Body of pancreas (tissue), 4 donors: ENCODE measurements at regions not wholly inside any gene's neighbourhood (a gene's known extent, or its start where the extent isn't known, plus 50 kb on each side); places are given as distances from the start of the nearest gene placed in this dataset.
"Not testable (repeated sequence)": the region's sequence is repeated elsewhere in the genome, so short reads cannot be mapped to it uniquely, and the experiment has no call there.

Source experiments
- ATAC-seq: fragments of 150-250 bp; one replicate; pipeline ENCODE4 v1.9.1; 2016
- DNase-seq, 4 donors: peaks; one replicate each; pipeline ENCODE4 v3.0.0-alpha.2; 2019
- H3K27ac ChIP-seq, 4 donors: fragments of 200-600 bp; sonication (generic); 1 replicate in 3 of 4; 2 replicates in 1 of 4; pipeline versions ENCODE4 v1.5.1 to v1.6.1; 2016 to 2019; ENCODE audit warnings: mild to moderate bottlenecking in 1 of 4, mixed read lengths in 1 of 4, moderate library complexity in 1 of 4
- H3K27me3 ChIP-seq, 2 donors: fragments of 200-600 bp; sonication (generic); one replicate each; pipeline ENCODE4 v1.6.0; 2016; ENCODE audit warnings: mild to moderate bottlenecking in 1 of 2
- H3K36me3 ChIP-seq, 2 donors: fragments of 200-600 bp; sonication (generic); replicated peaks in 1 of 2; 2 replicates each; pipeline ENCODE4 v1.5.1; 2016; ENCODE audit warnings: low read depth in 2 of 2; ENCODE audit not compliant: insufficient read depth in 1 of 2
- H3K4me1 ChIP-seq: fragments of 200-600 bp; sonication (generic); one replicate; pipeline ENCODE4 v1.6.0; 2016
- H3K4me3 ChIP-seq, 2 donors: fragments of 200-600 bp; sonication (generic); 1 replicate in 1 of 2; 2 replicates in 1 of 2; pipeline ENCODE4 v1.5.1; 2016 to 2019
- H3K9me3 ChIP-seq, 3 donors: fragments of 200-600 bp; sonication (generic); 1 replicate in 2 of 3; 2 replicates in 1 of 3; pipeline ENCODE4 v1.5.1; 2016
- POLR2A ChIP-seq, 3 donors: fragments of 450-650 bp; IDR thresholded peaks; one replicate each; pipeline ENCODE4 v1.6.1; 2016; ENCODE audit warnings: antibody characterized with exemption in 3 of 3, mild to moderate bottlenecking in 2 of 3
- WGBS, 2 donors: methylation state at CpG; one replicate each; pipeline ENCODE4 v1.1.5; 2017; 5-methylcytosine and 5-hydroxymethylcytosine counted together
- intact Hi-C: fragments of 100-400 bp; cut with DNase I; formaldehyde crosslinking; loops from one replicate; pipeline ENCODE4 v1.15.1; 2023
- TF ChIP-seq, protein P1 (sequence below), 7 experiments: fragments of 450-650 bp in 4 of 7; fragments of 200-600 bp in 3 of 7; sonication (generic) in 3 of 7; IDR thresholded peaks; one replicate each; pipeline ENCODE4 v1.5.1; 2016 to 2019; ENCODE audit warnings: antibody characterized with exemption in 7 of 7

DNA sequence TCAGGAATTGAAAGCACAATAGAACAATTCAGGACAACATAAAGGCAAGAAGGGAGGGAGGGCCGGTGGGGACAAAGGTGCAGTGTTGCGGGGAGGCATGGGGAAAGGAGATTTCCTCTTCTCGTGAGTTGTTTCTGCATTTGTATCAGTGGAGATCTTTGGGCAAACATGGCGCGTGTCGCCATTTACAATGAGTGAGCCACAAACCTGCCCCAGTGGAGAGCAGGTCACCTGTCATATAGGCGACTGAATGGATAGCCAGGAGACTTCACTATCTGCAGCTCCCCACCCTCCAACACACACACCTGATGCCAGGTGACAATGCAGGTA lies 87.7 kb upstream of the SLC45A1 start:
- no peak overlapping the region for H3K4me3 ChIP-seq
- peaks cover 13% of the 10 kb centered on the region for H3K4me1 ChIP-seq
- H3K9me3 ChIP-seq = no peaks in the 10 kb centered on the region
- no peak overlapping the region for H3K27ac ChIP-seq
- H3K27me3 ChIP-seq = no peaks in the 10 kb centered on the region
- no peak for DNase-seq
- 70 to 76% methylated on average over 7 of the region's 7 CpGs for WGBS, 2 donors
- H3K36me3 ChIP-seq = no peaks in the 10 kb centered on the region
- intact Hi-C loops = no loop called here
- no peak for TF ChIP-seq POLR2A (IDR thresholded peaks at IDR 0.05)
- TF ChIP-seq, protein P1, sequence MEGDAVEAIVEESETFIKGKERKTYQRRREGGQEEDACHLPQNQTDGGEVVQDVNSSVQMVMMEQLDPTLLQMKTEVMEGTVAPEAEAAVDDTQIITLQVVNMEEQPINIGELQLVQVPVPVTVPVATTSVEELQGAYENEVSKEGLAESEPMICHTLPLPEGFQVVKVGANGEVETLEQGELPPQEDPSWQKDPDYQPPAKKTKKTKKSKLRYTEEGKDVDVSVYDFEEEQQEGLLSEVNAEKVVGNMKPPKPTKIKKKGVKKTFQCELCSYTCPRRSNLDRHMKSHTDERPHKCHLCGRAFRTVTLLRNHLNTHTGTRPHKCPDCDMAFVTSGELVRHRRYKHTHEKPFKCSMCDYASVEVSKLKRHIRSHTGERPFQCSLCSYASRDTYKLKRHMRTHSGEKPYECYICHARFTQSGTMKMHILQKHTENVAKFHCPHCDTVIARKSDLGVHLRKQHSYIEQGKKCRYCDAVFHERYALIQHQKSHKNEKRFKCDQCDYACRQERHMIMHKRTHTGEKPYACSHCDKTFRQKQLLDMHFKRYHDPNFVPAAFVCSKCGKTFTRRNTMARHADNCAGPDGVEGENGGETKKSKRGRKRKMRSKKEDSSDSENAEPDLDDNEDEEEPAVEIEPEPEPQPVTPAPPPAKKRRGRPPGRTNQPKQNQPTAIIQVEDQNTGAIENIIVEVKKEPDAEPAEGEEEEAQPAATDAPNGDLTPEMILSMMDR (IDR thresholded peaks at IDR 0.05) = no peak
- no peak for ATAC-seq

DNA sequence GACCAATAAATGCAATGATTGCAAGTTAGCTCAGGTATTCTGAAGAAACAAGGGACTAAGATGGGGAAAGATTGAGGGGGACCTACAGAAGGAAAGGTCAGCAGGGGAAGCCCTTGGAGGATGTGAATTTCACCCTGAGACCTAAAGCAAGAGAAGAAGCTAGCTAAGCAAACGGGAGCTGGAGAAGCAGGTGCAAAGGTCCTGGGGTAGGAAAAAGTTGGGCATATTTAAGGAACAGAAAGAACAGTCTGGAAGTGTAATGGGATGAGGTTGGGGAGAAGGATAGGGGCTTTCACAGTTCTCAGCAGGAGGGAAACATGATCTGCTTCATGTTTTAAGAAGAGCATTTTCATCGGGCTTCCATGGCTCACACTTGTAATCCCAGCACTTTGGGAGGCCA lies 89.7 kb upstream of the SLC45A1 start:
- H3K27me3 ChIP-seq = no peaks in the 10 kb centered on the region
- no peak for ATAC-seq
- no peak overlapping the region for H3K27ac ChIP-seq
- no peak for DNase-seq
- peaks cover 13% of the 10 kb centered on the region for H3K4me1 ChIP-seq
- TF ChIP-seq POLR2A (IDR thresholded peaks at IDR 0.05) = no peak
- TF ChIP-seq, protein P1 (IDR thresholded peaks at IDR 0.05) = no peak
- 86 to 93% methylated on average over 2 of the region's 2 CpGs for WGBS, 2 donors
- intact Hi-C loops = no loop called here
- H3K9me3 ChIP-seq = no peaks in the 10 kb centered on the region
- H3K36me3 ChIP-seq = no peaks in the 10 kb centered on the region
- no peak overlapping the region for H3K4me3 ChIP-seq

DNA sequence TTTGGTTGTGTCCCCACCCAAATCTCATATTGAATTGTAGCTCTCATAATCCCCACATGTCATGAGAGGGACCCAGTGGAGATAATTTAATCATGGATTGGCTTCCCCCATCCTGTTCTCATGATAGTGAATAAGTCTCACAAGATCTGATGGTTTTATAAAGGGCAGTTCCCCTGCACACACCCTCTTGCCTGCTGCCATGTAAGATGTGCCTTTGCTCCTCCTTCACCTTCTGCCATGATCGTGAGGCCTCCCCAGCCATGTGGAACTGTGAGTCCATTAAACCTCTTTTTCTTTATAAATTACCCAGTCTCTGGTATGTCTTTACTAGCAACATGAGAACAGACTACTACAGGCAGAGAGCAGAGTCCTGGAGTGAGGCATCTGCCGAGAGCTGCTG lies 90.2 kb upstream of the SLC45A1 start:
- DNase-seq, H3K27ac ChIP-seq, H3K36me3 ChIP-seq, H3K9me3 ChIP-seq, H3K27me3 ChIP-seq, ATAC-seq, H3K4me3 ChIP-seq, intact Hi-C loops: not testable (repeated sequence)
- peaks cover 12% of the 10 kb centered on the region for H3K4me1 ChIP-seq
- WGBS, 2 donors = 92 to 100% methylated on average over 2 of the region's 2 CpGs

DNA sequence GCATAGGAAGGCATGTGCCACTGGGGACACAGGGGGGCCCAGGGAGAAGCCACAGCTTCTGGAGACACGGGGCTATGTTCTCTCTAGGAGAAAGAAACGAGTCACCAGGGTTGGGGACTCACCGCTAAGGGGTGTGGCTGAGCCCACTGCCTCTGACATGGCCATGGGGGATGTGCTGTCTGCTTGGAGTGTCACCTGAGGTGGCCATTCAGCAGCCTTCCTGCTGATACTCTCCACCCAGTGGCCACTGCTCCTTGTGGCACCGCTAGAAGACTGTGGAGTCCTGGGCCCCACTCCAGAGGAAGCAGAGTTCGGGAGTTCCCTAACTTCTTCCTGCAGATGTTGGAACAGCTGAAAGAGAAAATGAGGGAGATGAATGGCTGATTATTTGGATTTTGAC lies 91.2 kb upstream of the SLC45A1 start:
- no peak overlapping the region for H3K4me3 ChIP-seq
- H3K27me3 ChIP-seq = no peaks in the 10 kb centered on the region
- 76 to 84% methylated on average over 4 to 5 of the region's 5 CpGs for WGBS, 2 donors
- H3K27ac ChIP-seq = no peak overlapping the region
- H3K4me1 ChIP-seq = peaks cover 2% of the 10 kb centered on the region
- no peak for ATAC-seq
- intact Hi-C loops = no loop called here
- no peaks in the 10 kb centered on the region for H3K36me3 ChIP-seq
- TF ChIP-seq POLR2A (IDR thresholded peaks at IDR 0.05) = no peak
- TF ChIP-seq, protein P1 (IDR thresholded peaks at IDR 0.05) = no peak
- no peaks in the 10 kb centered on the region for H3K9me3 ChIP-seq
- no peak for DNase-seq

DNA sequence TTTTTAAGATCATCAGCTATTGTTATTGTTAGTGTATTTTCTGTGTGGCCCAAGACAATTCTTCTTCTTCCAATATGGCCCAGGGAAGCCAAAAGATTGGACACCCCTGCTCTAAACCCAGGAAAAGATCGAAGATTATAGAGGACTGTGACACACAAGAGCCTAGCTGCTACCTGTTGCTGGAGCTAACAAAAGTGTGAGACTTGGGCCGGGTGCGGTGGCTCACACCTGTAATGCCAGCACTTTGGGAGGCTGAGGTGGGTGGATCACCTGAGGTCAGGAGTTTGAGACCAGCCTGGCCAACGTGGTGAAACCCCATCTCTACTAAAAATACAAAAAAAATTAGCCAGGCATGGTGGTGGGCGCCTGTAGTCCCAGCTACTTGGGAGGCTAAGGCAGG lies 91.9 kb upstream of the SLC45A1 start:
- ATAC-seq, H3K4me1 ChIP-seq, intact Hi-C loops, DNase-seq, H3K9me3 ChIP-seq, H3K27ac ChIP-seq, H3K4me3 ChIP-seq, H3K36me3 ChIP-seq, H3K27me3 ChIP-seq: not testable (repeated sequence)
- 86 to 92% methylated on average over 5 of the region's 5 CpGs for WGBS, 2 donors

DNA sequence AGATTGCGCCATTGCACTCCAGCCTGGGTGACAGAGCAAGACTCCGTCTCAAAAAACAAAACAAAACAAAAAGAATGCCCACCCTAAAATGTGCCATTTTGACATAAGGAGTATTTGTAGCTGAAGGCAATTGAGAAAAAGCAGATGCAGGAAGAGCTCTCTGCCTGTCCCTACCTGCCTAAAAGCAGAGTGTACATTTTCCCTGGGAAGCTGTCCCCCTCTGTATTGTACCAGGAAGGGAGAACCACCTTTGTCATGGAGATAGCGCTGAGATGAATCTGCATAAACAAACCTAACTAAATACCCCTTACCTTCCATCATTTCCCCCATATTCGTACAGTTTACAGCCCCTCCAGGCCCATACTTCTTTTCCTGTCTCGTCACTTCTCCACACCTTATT lies 94.4 kb upstream of the SLC45A1 start:
- no peaks in the 10 kb centered on the region for H3K36me3 ChIP-seq
- H3K4me1 ChIP-seq = no peaks in the 10 kb centered on the region
- H3K27ac ChIP-seq = no peak overlapping the region
- H3K9me3 ChIP-seq = no peaks in the 10 kb centered on the region
- no peak overlapping the region for H3K4me3 ChIP-seq
- no peak for ATAC-seq
- intact Hi-C loops = no loop called here
- DNase-seq = no peak
- TF ChIP-seq, protein P1 (IDR thresholded peaks at IDR 0.05) = no peak
- no peaks in the 10 kb centered on the region for H3K27me3 ChIP-seq
- 88 to 96% methylated on average over 5 of the region's 5 CpGs for WGBS, 2 donors
